GM19467 (cell line): ENCODE measurements at regions not wholly inside any gene's neighbourhood (a gene's known extent, or its start where the extent isn't known, plus 50 kb on each side); places are given as distances from the start of the nearest gene placed in this dataset.
"Not testable (repeated sequence)": the region's sequence is repeated elsewhere in the genome, so short reads cannot be mapped to it uniquely, and the experiment has no call there.

ENCODE experiments used
- ATAC-seq: cut with Tn5 transposase; IDR thresholded peaks from one replicate; pipeline ENCODE4 v1.9.1; 2021; ENCODE audit warnings: mild to moderate bottlenecking, moderate library complexity; ENCODE audit not compliant: unreplicated experiment

GRCh38 chr15:79492065-79492464 is 59.9 kb downstream of the MINAR1 start:
- ATAC-seq = no peak

- no peak for ATAC-seq
Observed at GRCh38 chr15:79494384-79494909, 62.3 kb downstream of the MINAR1 start.

GRCh38 chr15:79494963-79495755 is 63.0 kb downstream of the MINAR1 start:
- ATAC-seq = no peak

- ATAC-seq = no peak
Observed at GRCh38 chr15:79495775-79496174, 63.6 kb downstream of the MINAR1 start.

- ATAC-seq = no peak
Observed at GRCh38 chr15:79496838-79497237, 64.7 kb downstream of the MINAR1 start.

GRCh38 chr15:79501086-79501485 is 69.0 kb downstream of the MINAR1 start:
- ATAC-seq = no peak

- ATAC-seq = no peak
Observed at GRCh38 chr15:79505956-79506355, 73.8 kb downstream of the MINAR1 start.

- not testable (repeated sequence) for ATAC-seq
Observed at GRCh38 chr15:79512844-79513243, 80.7 kb downstream of the MINAR1 start.

- no peak for ATAC-seq
Observed at GRCh38 chr15:79513417-79513816, 81.3 kb downstream of the MINAR1 start.

- ATAC-seq = no peak
Observed at GRCh38 chr15:79513940-79514339, 81.8 kb downstream of the MINAR1 start.

GRCh38 chr15:79515300-79516027 is 83.3 kb downstream of the MINAR1 start:
- ATAC-seq = no peak

- no peak for ATAC-seq
Observed at GRCh38 chr15:79516155-79516554, 84.0 kb downstream of the MINAR1 start.

- no peak for ATAC-seq
Observed at GRCh38 chr15:79516646-79517045, 84.5 kb downstream of the MINAR1 start.

- ATAC-seq = no peak
Observed at GRCh38 chr15:79519628-79520027, 87.5 kb downstream of the MINAR1 start.

- no peak for ATAC-seq
Observed at GRCh38 chr15:79520654-79521053, 88.5 kb downstream of the MINAR1 start.

GRCh38 chr15:79522656-79523055 is 90.5 kb downstream of the MINAR1 start:
- no peak for ATAC-seq

- ATAC-seq = no peak
Observed at GRCh38 chr15:79523266-79523665, 91.1 kb downstream of the MINAR1 start.

- ATAC-seq = no peak
Observed at GRCh38 chr15:79524531-79524930, 92.4 kb downstream of the MINAR1 start.

GRCh38 chr15:79526376-79526775 is 94.2 kb downstream of the MINAR1 start:
- ATAC-seq = no peak

GRCh38 chr15:79527821-79528220 is 95.7 kb downstream of the MINAR1 start:
- no peak for ATAC-seq

GRCh38 chr15:79529157-79529785 is 97.1 kb downstream of the MINAR1 start:
- ATAC-seq = no peak

GRCh38 chr15:79535536-79535935 is 103.4 kb downstream of the MINAR1 start:
- no peak for ATAC-seq
